B cell (primary cell): ENCODE measurements at regions not wholly inside any gene's neighbourhood (a gene's known extent, or its start where the extent isn't known, plus 50 kb on each side); places are given as distances from the start of the nearest gene placed in this dataset.

Experiments used
- ATAC-seq: fragments of 200-7000 bp; cut with Tn5 transposase; one replicate; pipeline ENCODE4 v1.10.0; 2021; ENCODE audit warnings: low read depth, mild to moderate bottlenecking, moderate number of reproducible peaks, moderate library complexity
- CTCF ChIA-PET: fragments of 350-600 bp; sonication (Branson Sonifier 250); formaldehyde crosslinking; loops from one replicate; lab custom pipeline; 2021; ENCODE audit warnings: antibody characterized with exemption, inconsistent platforms; lab: Charles Lee
- POLR2A ChIA-PET: fragments of 350-600 bp; sonication (Branson Sonifier 250); formaldehyde crosslinking; loops from one replicate; lab custom pipeline; 2021; ENCODE audit warnings: antibody characterized with exemption; lab: Charles Lee
- DNase-seq: peaks from one replicate; pipeline ENCODE4 v3.0.0; 2013
- H2AFZ ChIP-seq: 2 replicates; pipeline ENCODE4 v1.6.1; 2012; ENCODE audit warnings: mild to moderate bottlenecking, low read depth, low read length; ENCODE audit not compliant: insufficient read depth, poor library complexity, severe bottlenecking
- H3K27ac ChIP-seq, 2 donors: 1 replicate in 1 of 2; 2 replicates in 1 of 2; pipeline ENCODE4 v1.5.1; 2012 to 2013; ENCODE audit warnings: low read length in 2 of 2, mild to moderate bottlenecking in 2 of 2, moderate library complexity in 1 of 2
- H3K27me3 ChIP-seq, 4 experiments: fragments of 200-600 bp in 1 of 4; sonication (generic) in 1 of 4; replicated peaks in 1 of 4; 1 replicate in 2 of 4; 2 replicates in 2 of 4; pipeline versions ENCODE4 v1.6.1 to v1.7.0; 2013 to 2016; ENCODE audit warnings: low read length in 3 of 4, mild to moderate bottlenecking in 2 of 4, mixed read lengths in 1 of 4, moderate library complexity in 1 of 4; ENCODE audit not compliant: insufficient read depth in 4 of 4, control insufficient read depth in 3 of 4; ENCODE audit errors: control extremely low read depth in 1 of 4
- H3K36me3 ChIP-seq, 2 experiments: replicated peaks in 1 of 2; 1 replicate in 1 of 2; 2 replicates in 1 of 2; pipeline versions ENCODE4 v1.6.1 to v1.7.1; 2013; ENCODE audit warnings: low read length in 1 of 2; ENCODE audit not compliant: insufficient read depth in 2 of 2, control insufficient read depth in 1 of 2; ENCODE audit errors: control extremely low read depth in 1 of 2, extremely low read depth in 1 of 2
- H3K4me1 ChIP-seq, 2 donors: fragments of 200-600 bp in 1 of 2; sonication (generic) in 1 of 2; 1 replicate in 1 of 2; 2 replicates in 1 of 2; pipeline versions ENCODE4 v1.5.1 to v1.6.1; 2013 to 2017; ENCODE audit warnings: low read length in 2 of 2; ENCODE audit not compliant: control insufficient read depth in 2 of 2, insufficient read depth in 2 of 2
- H3K4me2 ChIP-seq: replicated peaks from 2 replicates; pipeline ENCODE3; 2012; ENCODE audit warnings: mild to moderate bottlenecking, low read depth, low read length; ENCODE audit not compliant: poor library complexity, severe bottlenecking
- H3K4me3 ChIP-seq, 5 experiments: fragments of 200-600 bp in 1 of 5; sonication (generic) in 1 of 5; 1 replicate in 3 of 5; 2 replicates in 2 of 5; pipeline versions ENCODE4 v1.5.1 to v1.7.0; 2011 to 2016; ENCODE audit warnings: low read length in 4 of 5, mild to moderate bottlenecking in 4 of 5, low read depth in 2 of 5, control low read depth in 1 of 5, moderate library complexity in 1 of 5; ENCODE audit not compliant: insufficient read depth in 1 of 5; ENCODE audit errors: control extremely low read depth in 1 of 5, extremely low read depth in 1 of 5
- H3K79me2 ChIP-seq: fragments of 200-600 bp; sonication (generic); one replicate; pipeline ENCODE4 v1.6.0; 2016; ENCODE audit warnings: low read length; ENCODE audit not compliant: control insufficient read depth, insufficient read depth
- H3K9ac ChIP-seq: fragments of 200-600 bp; sonication (generic); 2 replicates; pipeline ENCODE4 v1.6.1; 2017; ENCODE audit warnings: mild to moderate bottlenecking, low read length, moderate library complexity
- H3K9me3 ChIP-seq, 3 donors: one replicate each; pipeline versions ENCODE4 v1.6.1 to v1.7.1; 2013; ENCODE audit warnings: low read length in 2 of 3; ENCODE audit not compliant: control insufficient read depth in 2 of 3, insufficient read depth in 1 of 3; ENCODE audit errors: control extremely low read depth in 1 of 3
- H4K20me1 ChIP-seq: 2 replicates; pipeline ENCODE4 v1.6.0; 2012; ENCODE audit warnings: mild to moderate bottlenecking, low read length; ENCODE audit not compliant: insufficient read depth, control insufficient read depth, poor library complexity, severe bottlenecking
- H3K27ac Mint-ChIP-seq: one replicate; pipeline ENCODE4 v1.8.0; 2021; ENCODE audit warnings: mixed read lengths
- H3K27me3 Mint-ChIP-seq: one replicate; pipeline ENCODE4 v1.8.0; 2021; ENCODE audit warnings: mixed read lengths
- H3K4me1 Mint-ChIP-seq: one replicate; pipeline ENCODE4 v1.8.0; 2021; ENCODE audit warnings: mixed read lengths
- H3K4me3 Mint-ChIP-seq: one replicate; pipeline ENCODE4 v1.8.0; 2021; ENCODE audit warnings: mixed read lengths
- H3K9me3 Mint-ChIP-seq: one replicate; pipeline ENCODE4 v1.8.0; 2022; ENCODE audit warnings: mixed read lengths; ENCODE audit not compliant: insufficient read depth
- CTCF ChIP-seq: fragments of 200-600 bp; IDR thresholded peaks from one replicate; pipeline ENCODE4 v1.8.0; 2022; ENCODE audit warnings: antibody characterized with exemption, mild to moderate bottlenecking
- EZH2 ChIP-seq: IDR thresholded peaks from 2 replicates; pipeline ENCODE4 v1.6.1; 2012; ENCODE audit warnings: borderline replicate concordance, low read depth, mild to moderate bottlenecking, moderate library complexity, low read length; ENCODE audit not compliant: insufficient read depth, poor library complexity, severe bottlenecking
- WGBS: methylation state at CpG from one replicate; pipeline ENCODE4 v1.1.5; 2013; ENCODE audit warnings: missing lambda C conversion rate; ENCODE audit not compliant: insufficient coverage; 5-methylcytosine and 5-hydroxymethylcytosine counted together
- intact Hi-C: fragments of 100-400 bp; cut with micrococcal nuclease; formaldehyde crosslinking; loops from one replicate; pipeline ENCODE4 v1.10.0; 2022

GRCh38 chr15:99842071-99842470 is 108.8 kb upstream of the LYSMD4 start:
- Histone ChIP-seq H3K4me2 (no peak overlapping the region), H3K4me3 (no peak overlapping the region), H3K27ac (no peak overlapping the region), H3K79me2 (no peaks in the 10 kb centered on the region), H3K4me1 (no peaks in the 10 kb centered on the region), H3K36me3 (no peaks in the 10 kb centered on the region), H3K9me3 (no peaks in the 10 kb centered on the region), H2AFZ (no peak overlapping the region), H3K9ac (no peak overlapping the region), H4K20me1 (no peaks in the 10 kb centered on the region), H3K27me3 (no peaks in the 10 kb centered on the region)
- WGBS: 70% methylated on average over 1 of the region's 1 CpG
- no peak for TF ChIP-seq EZH2
- no peak for TF ChIP-seq CTCF
- no peaks in the 10 kb centered on the region for H3K4me1 Mint-ChIP-seq
- H3K27ac Mint-ChIP-seq: no peak overlapping the region
- ChIA-PET CTCF (no interaction called here), POLR2A (no interaction called here)
- H3K27me3 Mint-ChIP-seq: no peaks in the 10 kb centered on the region
- ATAC-seq (no peak), DNase-seq (no peak)
- no peak overlapping the region for H3K4me3 Mint-ChIP-seq
- intact Hi-C loops: no loop called here
- no peaks in the 10 kb centered on the region for H3K9me3 Mint-ChIP-seq

- H3K4me1 ChIP-seq: no peaks in the 10 kb centered on the region
- no peaks in the 10 kb centered on the region for H3K79me2 ChIP-seq
- Mint-ChIP-seq H3K4me3 (no peak overlapping the region), H3K27me3 (no peaks in the 10 kb centered on the region), H3K27ac (no peak overlapping the region), H3K9me3 (no peaks in the 10 kb centered on the region), H3K4me1 (no peaks in the 10 kb centered on the region)
- ChIA-PET POLR2A (no interaction called here), CTCF (interaction anchor here (0.5 kb wide), 1 partner anchor 20 kb away, joined by 4 read pairs; no protein-coding TSS in a partner anchor)
- no peak for DNase-seq
- H3K4me2 ChIP-seq: no peak overlapping the region
- 81% methylated on average over 3 of the region's 4 CpGs for WGBS
- no peak overlapping the region for H3K27ac ChIP-seq
- no peak for ATAC-seq
- H3K36me3 ChIP-seq: no peaks in the 10 kb centered on the region
- no peak overlapping the region for H2AFZ ChIP-seq
- intact Hi-C loops: no loop called here
- H3K4me3 ChIP-seq: no peak overlapping the region
- H4K20me1 ChIP-seq: no peaks in the 10 kb centered on the region
- no peaks in the 10 kb centered on the region for H3K9me3 ChIP-seq
- no peaks in the 10 kb centered on the region for H3K27me3 ChIP-seq
- H3K9ac ChIP-seq: no peak overlapping the region
- TF ChIP-seq CTCF (no peak), EZH2 (no peak)
Measured at GRCh38 chr15:99826157-99826780, 93.0 kb upstream of the LYSMD4 start.
